ENCODE measurements at regions not wholly inside any gene's neighbourhood (a gene's known extent, or its start where the extent isn't known, plus 50 kb on each side); places are given as distances from the start of the nearest gene placed in this dataset.

- peaks cover 0 to 4% (median 2%) of the 10 kb centered on the region in 4 donors for H3K9me3 ChIP-seq
- no peaks in the 10 kb centered on the region for H3K4me1 ChIP-seq
- WGBS, 2 donors, result 84 to 86% methylated on average over 2 of the region's 2 CpGs
- no peaks in the 10 kb centered on the region for H3K36me3 ChIP-seq
- H3K4me3 ChIP-seq, result no peak overlapping the region
- no peak for DNase-seq
- no peaks in the 10 kb centered on the region for H3K27me3 ChIP-seq
- intact Hi-C loops (cut with DNase I), result no loop called here
- no peak overlapping the region for H3K27ac ChIP-seq
- TF ChIP-seq CTCF (IDR thresholded peaks at IDR 0.05) (no peak), POLR2AphosphoS5 (IDR thresholded peaks at IDR 0.05) (no peak), POLR2A (IDR thresholded peaks at IDR 0.05) (no peak), EP300 (IDR thresholded peaks at IDR 0.05) (no peak)
Observed at GRCh38 chr2:67984600-67984999, 78.2 kb downstream of the C1D start.

- Histone ChIP-seq H3K4me3 (no peak overlapping the region), H3K9me3 (peaks cover 0 to 4% (median 2%) of the 10 kb centered on the region in 4 donors), H3K36me3 (no peaks in the 10 kb centered on the region), H3K4me1 (no peaks in the 10 kb centered on the region), H3K27me3 (no peaks in the 10 kb centered on the region), H3K27ac (no peak overlapping the region)
- DNase-seq, result no peak
- WGBS, 2 donors, result 91 to 92% methylated on average over 2 of the region's 2 CpGs
- intact Hi-C loops (cut with DNase I), result no loop called here
- TF ChIP-seq POLR2AphosphoS5 (IDR thresholded peaks at IDR 0.05) (no peak), EP300 (IDR thresholded peaks at IDR 0.05) (no peak), POLR2A (IDR thresholded peaks at IDR 0.05) (no peak), CTCF (IDR thresholded peaks at IDR 0.05) (no peak)
Observed at GRCh38 chr2:67985586-67985985, 77.2 kb downstream of the C1D start.

GRCh38 chr2:67986258-67986657, 76.5 kb downstream of the C1D start:
- Histone ChIP-seq H3K27me3 (no peaks in the 10 kb centered on the region), H3K4me1 (no peaks in the 10 kb centered on the region), H3K9me3 (peaks cover 0 to 3% (median under 1%) of the 10 kb centered on the region in 4 donors), H3K4me3 (no peak overlapping the region), H3K27ac (no peak overlapping the region), H3K36me3 (no peaks in the 10 kb centered on the region)
- DNase-seq, result no peak
- intact Hi-C loops (cut with DNase I), result no loop called here
- WGBS, 2 donors, result 93% methylated on average over 2 of the region's 2 CpGs
- TF ChIP-seq POLR2A (IDR thresholded peaks at IDR 0.05), result no peak
- TF ChIP-seq CTCF (IDR thresholded peaks at IDR 0.05), result no peak
- TF ChIP-seq POLR2AphosphoS5 (IDR thresholded peaks at IDR 0.05), result no peak
- TF ChIP-seq EP300 (IDR thresholded peaks at IDR 0.05), result no peak

Measured in sigmoid colon (tissue), 6 donors.